Karpas-422 (cell line): ENCODE measurements at regions not wholly inside any gene's neighbourhood (a gene's known extent, or its start where the extent isn't known, plus 50 kb on each side); places are given as distances from the start of the nearest gene placed in this dataset.

Experiments
- DNase-seq: peaks from one replicate; pipeline ENCODE4 v3.0.0-alpha.2; 2015
- H2AFZ ChIP-seq: fragments of 200-600 bp; sonication (generic); 2 replicates; pipeline ENCODE4 v1.6.1; 2014; ENCODE audit warnings: antibody characterized with exemption, low read length, mixed read lengths
- H3K27ac ChIP-seq: fragments of 200-600 bp; sonication (generic); 2 replicates; pipeline ENCODE4 v1.5.1; 2014; ENCODE audit warnings: mild to moderate bottlenecking, low read length, moderate library complexity
- H3K27me3 ChIP-seq: fragments of 200-600 bp; sonication (generic); 2 replicates; pipeline ENCODE4 v1.6.1; 2014; ENCODE audit warnings: low read length, mixed read lengths
- H3K36me3 ChIP-seq: fragments of 200-600 bp; sonication (generic); 2 replicates; pipeline ENCODE4 v1.6.1; 2014; ENCODE audit warnings: low read length, mixed read lengths; ENCODE audit not compliant: insufficient read depth
- H3K4me1 ChIP-seq: fragments of 200-600 bp; sonication (generic); 2 replicates; pipeline ENCODE4 v1.6.1; 2014; ENCODE audit warnings: mild to moderate bottlenecking, low read length, mixed read lengths
- H3K4me2 ChIP-seq: fragments of 200-600 bp; sonication (generic); 2 replicates; pipeline ENCODE4 v1.6.1; 2014; ENCODE audit warnings: low read length, low read depth, mild to moderate bottlenecking; ENCODE audit not compliant: poor library complexity, severe bottlenecking
- H3K4me3 ChIP-seq: fragments of 200-600 bp; sonication (generic); 2 replicates; pipeline ENCODE4 v1.5.1; 2014; ENCODE audit warnings: mild to moderate bottlenecking, antibody characterized with exemption, low read length, mixed read lengths
- H3K79me2 ChIP-seq: fragments of 200-600 bp; sonication (generic); 2 replicates; pipeline ENCODE4 v1.6.1; 2014; ENCODE audit warnings: mild to moderate bottlenecking, low read length, mixed read lengths
- H3K9ac ChIP-seq: fragments of 200-600 bp; sonication (generic); 2 replicates; pipeline ENCODE4 v1.6.0; 2014; ENCODE audit warnings: low read length
- H3K9me2 ChIP-seq: fragments of 200-600 bp; sonication (generic), shearing (Covaris generic); replicated peaks from 2 replicates; pipeline ENCODE4 v1.6.0; 2014; ENCODE audit warnings: mild to moderate bottlenecking, low read length, moderate library complexity; ENCODE audit not compliant: insufficient read depth
- H3K9me3 ChIP-seq: fragments of 300-700, 200-600 bp; sonication (generic); 2 replicates; pipeline ENCODE4 v1.6.1; 2014; ENCODE audit warnings: low read length, mixed read lengths
- H4K20me1 ChIP-seq: fragments of 200-600 bp; sonication (generic); 2 replicates; pipeline ENCODE4 v1.6.1; 2014; ENCODE audit warnings: mild to moderate bottlenecking, antibody characterized with exemption, low read length, low read depth; ENCODE audit not compliant: insufficient read depth

DNA sequence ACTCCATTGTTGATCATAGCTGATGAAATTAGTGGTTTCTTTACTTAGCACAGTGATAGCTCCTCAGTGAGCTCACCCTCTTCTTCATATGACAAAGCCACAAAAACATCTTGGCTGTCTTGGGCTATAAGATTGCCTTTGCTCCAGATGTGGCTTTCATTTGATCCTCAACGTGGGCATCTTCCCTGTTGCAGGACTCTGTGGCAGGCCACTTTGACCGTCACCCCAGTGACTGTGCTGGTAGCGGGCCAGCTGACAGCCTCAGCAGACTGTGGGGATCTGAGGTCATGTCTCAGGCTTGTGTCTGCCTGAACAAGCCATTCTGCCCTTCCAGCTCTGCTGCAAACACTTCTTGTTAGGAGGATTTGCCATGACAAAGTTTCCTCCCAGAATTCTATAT, 422.2 kb downstream of the NR2F1-AS1 start:
- Histone ChIP-seq H3K4me3 (no peak overlapping the region), H2AFZ (no peak overlapping the region), H3K27me3 (no peaks in the 10 kb centered on the region), H3K27ac (no peak overlapping the region), H3K36me3 (no peaks in the 10 kb centered on the region), H3K79me2 (no peaks in the 10 kb centered on the region), H3K4me1 (no peaks in the 10 kb centered on the region), H3K4me2 (no peak overlapping the region), H3K9me2 (no peaks in the 10 kb centered on the region), H3K9ac (no peak overlapping the region), H3K9me3 (peaks cover 3% of the 10 kb centered on the region; the same call in 1 of the 2 replicates), H4K20me1 (no peaks in the 10 kb centered on the region)
- DNase-seq, result no peak

DNA sequence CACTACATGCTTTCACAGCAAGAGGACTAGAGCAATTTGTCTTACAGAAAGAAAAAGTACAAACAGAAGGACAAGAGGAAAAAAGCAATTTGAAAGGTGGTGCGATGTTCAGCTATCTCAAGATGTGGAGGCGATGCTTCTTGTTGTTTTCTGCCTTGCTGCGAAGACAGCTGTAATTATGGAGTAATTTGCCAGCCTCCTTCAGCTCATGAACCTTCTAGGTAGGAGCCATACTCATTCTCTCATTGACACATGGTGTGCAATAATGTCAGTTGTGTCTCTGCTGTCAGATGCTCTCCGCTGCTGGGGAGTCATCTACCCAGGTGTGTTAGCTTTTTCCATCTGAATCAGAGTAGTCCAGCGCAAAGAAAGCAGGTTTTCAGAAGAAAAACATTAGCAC, 424.5 kb downstream of the NR2F1-AS1 start:
- Histone ChIP-seq H3K27me3 (no peaks in the 10 kb centered on the region), H3K9me2 (no peaks in the 10 kb centered on the region), H2AFZ (no peak overlapping the region), H3K4me2 (no peak overlapping the region), H3K4me1 (no peaks in the 10 kb centered on the region), H3K36me3 (no peaks in the 10 kb centered on the region), H3K9me3 (peaks cover 3% of the 10 kb centered on the region; the same call in 1 of the 2 replicates), H3K79me2 (no peaks in the 10 kb centered on the region), H4K20me1 (no peaks in the 10 kb centered on the region), H3K27ac (no peak overlapping the region), H3K9ac (no peak overlapping the region), H3K4me3 (no peak overlapping the region)
- DNase-seq, result no peak

DNA sequence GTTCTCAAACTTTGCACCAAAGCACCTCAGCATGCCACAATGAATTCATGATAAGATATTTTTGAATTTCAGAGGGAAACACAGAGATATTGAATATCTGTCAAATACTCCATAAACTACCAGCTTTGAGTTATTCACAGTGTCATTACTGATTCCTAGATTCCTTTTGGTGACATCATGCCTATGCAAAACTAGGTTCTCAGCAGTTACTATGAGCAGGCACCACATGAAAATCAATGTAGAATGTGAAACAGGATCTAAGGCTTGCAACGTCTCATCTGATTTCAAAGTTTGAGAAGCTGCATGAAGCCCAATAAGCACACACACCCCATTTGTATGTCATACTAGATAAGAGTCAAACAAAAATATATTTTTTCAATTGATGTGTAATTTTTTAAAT, 426.5 kb downstream of the NR2F1-AS1 start:
- Histone ChIP-seq H3K9me2 (no peaks in the 10 kb centered on the region), H3K4me1 (no peaks in the 10 kb centered on the region), H3K36me3 (no peaks in the 10 kb centered on the region), H4K20me1 (no peaks in the 10 kb centered on the region), H3K9me3 (no peaks in the 10 kb centered on the region), H3K27ac (no peak overlapping the region), H3K4me2 (no peak overlapping the region), H3K27me3 (no peaks in the 10 kb centered on the region), H3K4me3 (no peak overlapping the region), H3K9ac (no peak overlapping the region), H3K79me2 (no peaks in the 10 kb centered on the region), H2AFZ (no peak overlapping the region)
- no peak for DNase-seq

DNA sequence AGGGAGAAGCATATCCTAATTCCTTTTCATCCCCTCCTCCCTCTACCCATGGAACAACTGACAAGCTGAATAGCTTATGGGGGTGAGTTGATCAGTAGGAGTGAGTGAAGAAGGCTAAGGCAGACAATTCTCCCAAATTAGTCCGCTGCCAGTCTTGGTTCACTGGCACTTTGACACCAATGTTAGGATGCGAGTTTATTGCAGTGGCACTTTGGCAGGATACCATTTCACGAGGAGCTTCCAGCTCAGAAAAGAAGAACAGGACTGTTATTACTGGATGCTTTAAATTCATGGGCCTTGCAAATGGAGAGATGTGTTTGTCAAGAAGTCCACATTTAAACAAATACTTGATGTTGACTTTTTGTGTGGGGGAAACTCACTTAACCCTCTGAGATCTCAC, 427.6 kb downstream of the NR2F1-AS1 start:
- H3K79me2 ChIP-seq, result no peaks in the 10 kb centered on the region
- no peaks in the 10 kb centered on the region for H4K20me1 ChIP-seq
- no peak overlapping the region for H3K4me2 ChIP-seq
- DNase-seq, result no peak
- no peak overlapping the region for H2AFZ ChIP-seq
- H3K36me3 ChIP-seq, result no peaks in the 10 kb centered on the region
- no peaks in the 10 kb centered on the region for H3K9me3 ChIP-seq
- H3K27ac ChIP-seq, result no peak overlapping the region
- H3K9me2 ChIP-seq, result no peaks in the 10 kb centered on the region
- H3K27me3 ChIP-seq, result no peaks in the 10 kb centered on the region
- H3K4me1 ChIP-seq, result no peaks in the 10 kb centered on the region
- H3K9ac ChIP-seq, result no peak overlapping the region
- H3K4me3 ChIP-seq, result no peak overlapping the region

DNA sequence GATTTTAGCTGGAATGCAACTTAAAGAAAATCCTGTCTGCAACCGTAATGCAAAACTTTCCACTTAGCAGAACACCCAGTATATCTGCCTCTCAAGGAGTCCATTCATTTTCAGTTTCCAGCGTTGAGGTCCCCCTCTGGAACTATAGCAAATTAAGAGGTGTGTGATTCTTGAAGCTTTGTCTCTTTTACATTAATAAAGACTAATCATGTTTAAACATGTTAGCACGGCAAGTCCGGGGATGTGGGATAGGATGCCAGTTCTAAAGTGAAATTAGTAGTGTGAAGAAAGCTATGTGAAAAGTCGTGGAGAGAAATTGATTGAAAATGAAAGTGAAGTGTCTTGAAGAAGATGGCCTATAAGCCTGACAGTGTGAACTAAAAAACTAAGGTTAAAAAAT, 429.1 kb downstream of the NR2F1-AS1 start:
- no peaks in the 10 kb centered on the region for H3K9me2 ChIP-seq
- H3K4me1 ChIP-seq, result no peaks in the 10 kb centered on the region
- no peak overlapping the region for H2AFZ ChIP-seq
- no peak for DNase-seq
- no peak overlapping the region for H3K4me3 ChIP-seq
- H3K9me3 ChIP-seq, result no peaks in the 10 kb centered on the region
- no peaks in the 10 kb centered on the region for H4K20me1 ChIP-seq
- H3K4me2 ChIP-seq, result no peak overlapping the region
- no peak overlapping the region for H3K9ac ChIP-seq
- no peak overlapping the region for H3K27ac ChIP-seq
- H3K79me2 ChIP-seq, result no peaks in the 10 kb centered on the region
- H3K36me3 ChIP-seq, result no peaks in the 10 kb centered on the region
- no peaks in the 10 kb centered on the region for H3K27me3 ChIP-seq

GRCh38 chr5:93151121-93151520, 429.9 kb downstream of the NR2F1-AS1 start:
- H2AFZ ChIP-seq, result no peak overlapping the region
- no peaks in the 10 kb centered on the region for H3K36me3 ChIP-seq
- no peaks in the 10 kb centered on the region for H3K79me2 ChIP-seq
- H3K9me3 ChIP-seq, result no peaks in the 10 kb centered on the region
- no peak overlapping the region for H3K27ac ChIP-seq
- no peak for DNase-seq
- no peaks in the 10 kb centered on the region for H3K9me2 ChIP-seq
- H3K9ac ChIP-seq, result no peak overlapping the region
- no peaks in the 10 kb centered on the region for H3K4me1 ChIP-seq
- no peaks in the 10 kb centered on the region for H4K20me1 ChIP-seq
- no peaks in the 10 kb centered on the region for H3K27me3 ChIP-seq
- H3K4me3 ChIP-seq, result no peak overlapping the region
- H3K4me2 ChIP-seq, result no peak overlapping the region

DNA sequence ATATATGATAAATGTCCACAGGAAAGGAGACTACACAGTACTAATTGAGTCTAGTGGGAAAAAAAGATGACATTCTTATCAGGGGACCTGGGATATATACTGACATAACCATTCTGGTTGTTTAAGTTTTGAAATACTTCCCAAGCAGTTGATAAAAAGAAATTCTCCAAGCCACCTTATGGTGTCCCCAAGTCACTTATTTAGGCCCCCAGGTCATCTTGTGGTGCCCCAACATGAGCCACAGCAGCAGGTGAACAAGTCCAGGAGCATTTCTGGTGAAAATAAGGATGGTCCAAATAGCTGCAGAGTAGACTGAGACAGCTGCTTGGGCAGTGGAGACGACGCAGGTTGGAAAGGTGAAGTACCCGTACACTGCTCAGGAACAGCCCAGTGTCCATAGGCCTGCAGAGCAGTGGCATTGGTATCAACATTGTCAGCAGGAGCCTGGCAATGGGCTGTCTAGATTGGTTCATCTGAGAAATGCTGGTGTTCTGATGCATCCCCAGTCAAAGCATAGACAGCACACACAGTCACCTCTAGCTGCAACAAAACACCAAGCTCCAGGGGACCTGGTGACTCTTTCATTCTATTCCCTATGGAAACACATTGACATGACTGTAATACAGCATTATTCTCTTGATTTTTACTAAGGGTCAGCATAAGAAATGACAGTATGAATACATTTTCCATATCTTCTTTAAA, 430.6 kb downstream of the NR2F1-AS1 start:
- H4K20me1 ChIP-seq, result no peaks in the 10 kb centered on the region
- no peak overlapping the region for H2AFZ ChIP-seq
- no peak overlapping the region for H3K4me3 ChIP-seq
- H3K4me2 ChIP-seq, result no peak overlapping the region
- H3K9ac ChIP-seq, result no peak overlapping the region
- H3K9me2 ChIP-seq, result no peaks in the 10 kb centered on the region
- no peak overlapping the region for H3K27ac ChIP-seq
- H3K79me2 ChIP-seq, result no peaks in the 10 kb centered on the region
- no peaks in the 10 kb centered on the region for H3K27me3 ChIP-seq
- no peaks in the 10 kb centered on the region for H3K36me3 ChIP-seq
- no peaks in the 10 kb centered on the region for H3K9me3 ChIP-seq
- no peaks in the 10 kb centered on the region for H3K4me1 ChIP-seq
- DNase-seq, result no peak

GRCh38 chr5:93145767-93146166, 435.3 kb downstream of the NR2F1-AS1 start:
- no peaks in the 10 kb centered on the region for H3K27me3 ChIP-seq
- no peaks in the 10 kb centered on the region for H3K36me3 ChIP-seq
- H3K79me2 ChIP-seq, result no peaks in the 10 kb centered on the region
- H3K9ac ChIP-seq, result no peak overlapping the region
- no peak for DNase-seq
- H4K20me1 ChIP-seq, result no peaks in the 10 kb centered on the region
- no peaks in the 10 kb centered on the region; the same call in 1 of the 2 replicates for H3K9me2 ChIP-seq
- no peak overlapping the region for H3K27ac ChIP-seq
- no peak overlapping the region for H2AFZ ChIP-seq
- no peaks in the 10 kb centered on the region for H3K4me1 ChIP-seq
- no peak overlapping the region for H3K4me3 ChIP-seq
- H3K9me3 ChIP-seq, result no peaks in the 10 kb centered on the region
- H3K4me2 ChIP-seq, result no peak overlapping the region
